H9 (cell line): ENCODE measurements at regions not wholly inside any gene's neighbourhood (a gene's known extent, or its start where the extent isn't known, plus 50 kb on each side); places are given as distances from the start of the nearest gene placed in this dataset.

Experiments
- DNase-seq: peaks from one replicate; pipeline ENCODE4 v3.0.0-alpha.2; 2017
- H2AFZ ChIP-seq: one replicate; pipeline ENCODE4 v1.6.1; 2013; ENCODE audit warnings: mild to moderate bottlenecking, low read length, control low read depth, moderate library complexity
- H2AK5ac ChIP-seq: 2 replicates; pipeline ENCODE4 v1.6.1; 2013; ENCODE audit warnings: low read length, control low read depth, mixed read lengths; ENCODE audit not compliant: insufficient read length
- H2BK120ac ChIP-seq: one replicate; pipeline ENCODE4 v1.6.1; 2013; ENCODE audit warnings: low read depth, mild to moderate bottlenecking, low read length, control low read depth, inconsistent platforms; ENCODE audit not compliant: poor library complexity, severe bottlenecking
- H2BK12ac ChIP-seq: 2 replicates; pipeline ENCODE4 v1.6.1; 2013; ENCODE audit warnings: low read length, control low read depth, mixed read lengths, low read depth; ENCODE audit not compliant: insufficient read length
- H2BK15ac ChIP-seq: 2 replicates; pipeline ENCODE4 v1.6.1; 2013; ENCODE audit warnings: low read depth, low read length, control low read depth
- H2BK20ac ChIP-seq: one replicate; pipeline ENCODE4 v1.6.1; 2013; ENCODE audit warnings: low read depth, mild to moderate bottlenecking, low read length, control low read depth, inconsistent platforms; ENCODE audit not compliant: poor library complexity, severe bottlenecking
- H2BK5ac ChIP-seq: 2 replicates; pipeline ENCODE4 v1.6.1; 2013; ENCODE audit warnings: low read length, control low read depth, mixed read lengths; ENCODE audit not compliant: insufficient read length
- H3K14ac ChIP-seq: 2 replicates; pipeline ENCODE4 v1.6.1; 2013; ENCODE audit warnings: low read length, control low read depth; ENCODE audit not compliant: insufficient read depth
- H3K18ac ChIP-seq: 2 replicates; pipeline ENCODE4 v1.6.1; 2013; ENCODE audit warnings: low read depth, mild to moderate bottlenecking, mixed read lengths, low read length, control low read depth; ENCODE audit not compliant: insufficient read length
- H3K23ac ChIP-seq: 2 replicates; pipeline ENCODE4 v1.6.1; 2013; ENCODE audit warnings: low read length, control low read depth, mixed read lengths, low read depth; ENCODE audit not compliant: insufficient read length
- H3K23me2 ChIP-seq: 2 replicates; pipeline ENCODE4 v1.6.1; 2013; ENCODE audit warnings: low read depth, mild to moderate bottlenecking, mixed read lengths, low read length, control low read depth; ENCODE audit not compliant: insufficient read length, poor library complexity, severe bottlenecking
- H3K27ac ChIP-seq: 2 replicates; pipeline ENCODE4 v1.5.1; 2013; ENCODE audit warnings: low read length, control low read depth, mixed read lengths, low read depth; ENCODE audit not compliant: insufficient read length
- H3K27me3 ChIP-seq: 2 replicates; pipeline ENCODE4 v1.6.1; 2013; ENCODE audit warnings: low read length, control low read depth, inconsistent platforms; ENCODE audit not compliant: insufficient read depth
- H3K4ac ChIP-seq: 2 replicates; pipeline ENCODE4 v1.6.1; 2013; ENCODE audit warnings: low read depth, mild to moderate bottlenecking, control low read depth, inconsistent platforms, low read length, moderate library complexity
- H3K4me1 ChIP-seq: 2 replicates; pipeline ENCODE4 v1.6.1; 2013; ENCODE audit warnings: low read length, control low read depth, inconsistent platforms; ENCODE audit not compliant: insufficient read depth
- H3K4me2 ChIP-seq: 2 replicates; pipeline ENCODE4 v1.6.1; 2013; ENCODE audit warnings: low read length, control low read depth, mixed read lengths; ENCODE audit not compliant: insufficient read length, insufficient read depth
- H3K56ac ChIP-seq: 2 replicates; pipeline ENCODE4 v1.6.1; 2013; ENCODE audit warnings: low read depth, mild to moderate bottlenecking, mixed read lengths, low read length, control low read depth; ENCODE audit not compliant: insufficient read length
- H3K79me1 ChIP-seq: 2 replicates; pipeline ENCODE4 v1.6.1; 2013; ENCODE audit warnings: low read depth, mild to moderate bottlenecking, moderate library complexity, low read length, control low read depth, inconsistent platforms; ENCODE audit not compliant: insufficient read depth, poor library complexity, severe bottlenecking
- H3K79me2 ChIP-seq: 2 replicates; pipeline ENCODE4 v1.6.1; 2013; ENCODE audit warnings: low read length, control low read depth, inconsistent platforms; ENCODE audit not compliant: insufficient read depth
- H3K9ac ChIP-seq: 2 replicates; pipeline ENCODE4 v1.6.1; 2013; ENCODE audit warnings: low read length, control low read depth, mixed read lengths; ENCODE audit not compliant: insufficient read length; ENCODE audit errors: extremely low read depth
- H3K9me3 ChIP-seq: one replicate; pipeline ENCODE4 v1.6.1; 2013; ENCODE audit warnings: low read depth, low read length, inconsistent platforms; ENCODE audit not compliant: control insufficient read depth
- H3T11ph ChIP-seq: one replicate; pipeline ENCODE4 v1.6.1; 2013; ENCODE audit warnings: mild to moderate bottlenecking, low read length, control low read depth, inconsistent platforms
- H4K20me1 ChIP-seq: one replicate; pipeline ENCODE4 v1.6.1; 2013; ENCODE audit not compliant: control insufficient read depth, insufficient read length, insufficient read depth
- H4K5ac ChIP-seq: 2 replicates; pipeline ENCODE4 v1.6.1; 2013; ENCODE audit warnings: low read depth, mild to moderate bottlenecking, mixed read lengths, low read length, control low read depth; ENCODE audit not compliant: insufficient read length
- H4K8ac ChIP-seq: replicated peaks from 2 replicates; pipeline ENCODE4 v1.6.1; 2013; ENCODE audit warnings: low read length, control low read depth, mixed read lengths, low read depth; ENCODE audit not compliant: insufficient read length
- H4K91ac ChIP-seq: 2 replicates; pipeline ENCODE4 v1.6.1; 2013; ENCODE audit warnings: low read depth, mild to moderate bottlenecking, moderate library complexity, mixed read lengths, low read length, control low read depth; ENCODE audit not compliant: insufficient read length
- H3K27ac Mint-ChIP-seq, 3 experiments: 2 replicates in 2 of 3; 3 replicates in 1 of 3; pipeline ENCODE4 v1.8.0; 2020 to 2021; ENCODE audit warnings: mixed read lengths in 3 of 3, mild to moderate bottlenecking in 1 of 3, moderate library complexity in 1 of 3
- H3K27me3 Mint-ChIP-seq: 2 replicates; pipeline ENCODE4 v1.8.0; 2021; ENCODE audit warnings: low read depth, mild to moderate bottlenecking, moderate library complexity, mixed read lengths
- H3K36me3 Mint-ChIP-seq, 3 experiments: 2 replicates in 2 of 3; 3 replicates in 1 of 3; pipeline ENCODE4 v1.8.0; 2020 to 2021; ENCODE audit warnings: low read depth in 3 of 3, mixed read lengths in 3 of 3; ENCODE audit not compliant: insufficient read depth in 1 of 3
- H3K4me1 Mint-ChIP-seq, 2 experiments: 2 replicates each; pipeline ENCODE4 v1.8.0; 2020; ENCODE audit warnings: mixed read lengths in 2 of 2
- H3K4me3 Mint-ChIP-seq, 2 experiments: 2 replicates in 1 of 2; 3 replicates in 1 of 2; pipeline ENCODE4 v1.8.0; 2020 to 2021; ENCODE audit warnings: mild to moderate bottlenecking in 2 of 2, mixed read lengths in 2 of 2, moderate library complexity in 1 of 2
- H3K9me3 Mint-ChIP-seq, 2 experiments: 2 replicates in 1 of 2; 3 replicates in 1 of 2; pipeline ENCODE4 v1.8.0; 2020; ENCODE audit warnings: mild to moderate bottlenecking in 2 of 2, mixed read lengths in 2 of 2, moderate library complexity in 1 of 2
- CTCF ChIP-seq: fragments of 200-600 bp; sonication (generic); conservative IDR thresholded peaks from 3 replicates; pipeline ENCODE4 v1.8.0; 2021; ENCODE audit warnings: antibody characterized with exemption, mild to moderate bottlenecking
- WGBS: extraction: QIAGEN DNeasy Blood & Tissue Kit; methylation state at CpG from one replicate; pipeline ENCODE4 v1.1.7; 2013; ENCODE audit warnings: missing lambda C conversion rate, low lambda C conversion rate, mixed read lengths; ENCODE audit not compliant: insufficient read length; ENCODE audit errors: extremely low coverage; 5-methylcytosine and 5-hydroxymethylcytosine counted together

DNA sequence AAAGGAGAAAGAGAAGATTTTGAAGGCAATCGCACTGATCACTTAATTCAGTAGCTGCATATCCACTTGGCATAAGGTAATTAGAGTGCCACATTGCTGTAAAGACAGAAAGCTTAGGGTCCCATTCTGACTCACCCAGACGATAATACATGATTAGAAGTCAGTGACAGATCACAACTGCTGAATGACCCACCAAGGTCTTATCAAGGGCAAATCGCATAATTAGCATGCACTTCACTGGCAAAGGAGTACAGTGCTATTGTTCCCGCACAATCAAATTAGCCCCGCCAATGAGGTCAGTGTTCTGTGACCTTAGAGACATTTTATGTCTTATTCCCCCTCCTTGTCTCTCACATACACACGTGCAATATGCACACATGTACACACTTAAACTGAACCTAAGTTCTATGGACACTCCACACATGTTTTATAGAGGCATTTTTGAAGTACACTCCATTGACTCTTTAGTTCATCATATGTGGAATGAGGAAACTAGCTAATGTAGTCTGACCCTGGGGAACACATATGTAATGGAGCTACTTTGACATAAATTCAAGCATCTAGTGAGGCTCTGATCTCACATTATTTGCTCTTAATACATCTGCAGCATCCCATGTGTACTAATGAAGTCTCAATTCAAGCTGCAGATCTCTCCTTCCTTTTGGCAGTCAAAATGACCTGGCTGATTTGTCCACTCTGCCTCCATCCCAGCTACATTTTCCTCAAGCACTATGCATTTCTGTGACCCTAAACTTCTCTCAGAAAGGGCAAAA, 673.8 kb upstream of the FANCL start:
- Mint-ChIP-seq H3K27ac (no peak overlapping the region; a peak in 2 of 7 replicates), H3K36me3 (no peaks in the 10 kb centered on the region), H3K9me3 (no peaks in the 10 kb centered on the region), H3K4me1 (peaks cover 23 to 42% of the 10 kb centered on the region in 2 experiments), H3K27me3 (no peaks in the 10 kb centered on the region), H3K4me3 (no peak overlapping the region)
- Histone ChIP-seq H3K23me2 (no peaks in the 10 kb centered on the region), H3K18ac (no peak overlapping the region), H4K91ac (no peak overlapping the region), H3K14ac (no peak overlapping the region), H4K20me1 (no peaks in the 10 kb centered on the region), H2AFZ (no peak overlapping the region), H3K27ac (no peak overlapping the region), H3K4ac (no peak overlapping the region), H3K79me1 (no peaks in the 10 kb centered on the region), H3K23ac (no peak overlapping the region), H2BK20ac (no peak overlapping the region), H3K9ac (no peak overlapping the region), H3K27me3 (no peaks in the 10 kb centered on the region), H3K9me3 (no peaks in the 10 kb centered on the region), H3K4me1 (peaks cover 10% of the 10 kb centered on the region; the same call in 1 of the 2 replicates), H2BK12ac (no peak overlapping the region), H4K8ac (no peak overlapping the region), H2AK5ac (no peak overlapping the region), H2BK15ac (no peak overlapping the region), H2BK120ac (no peak overlapping the region), H4K5ac (no peak overlapping the region), H3K79me2 (no peaks in the 10 kb centered on the region), H3T11ph (no peak overlapping the region), H3K4me2 (no peak overlapping the region), H2BK5ac (no peak overlapping the region), H3K56ac (no peak overlapping the region)
- no CpG with 5 or more reads among the region's 6 CpGs for WGBS
- TF ChIP-seq CTCF, result no peak
- DNase-seq, result no peak
